HepG2 (cell line): ENCODE measurements at regions not wholly inside any gene's neighbourhood (a gene's known extent, or its start where the extent isn't known, plus 50 kb on each side); places are given as distances from the start of the nearest gene placed in this dataset.

Experiments
- ATAC-seq: fragments of 200-7000 bp; cut with Tn5 transposase; 3 replicates; pipeline ENCODE4 v1.9.1; 2020; ENCODE audit warnings: mild to moderate bottlenecking, moderate library complexity
- BruUV-seq: library from RNA; stranded (reverse); fragments of 400-500 nt; replicated peaks from 2 replicates; lab custom pipeline; 2021; lab: Mats Ljungman, UMichigan
- CTCF ChIA-PET: fragments of 300-600 bp; formaldehyde crosslinking; extraction: SDS; loops from one replicate; lab custom pipeline; 2021; ENCODE audit warnings: low total read pairs, inconsistent platforms, low intra/inter-chr PET ratio; lab: Yijun Ruan, JAX
- POLR2A ChIA-PET: fragments of 350-600 bp; sonication (Branson Sonifier 250); formaldehyde crosslinking; loops from one replicate; lab custom pipeline; 2020; ENCODE audit warnings: antibody characterized with exemption, inconsistent platforms; lab: Yijun Ruan, JAX
- DNase-seq: peaks from one replicate; pipeline ENCODE4 v3.0.0-alpha.2; 2015; ENCODE audit warnings: low spot score
- FAIRE-seq: peaks from 3 replicates; lab custom pipeline; 2011; peaks lifted over from hg19 to GRCh38; lab: Jason Lieb, UNC
- H2AFZ ChIP-seq: one replicate; pipeline ENCODE4 v1.6.1; 2011; ENCODE audit warnings: low read length, inconsistent platforms
- H3K27ac ChIP-seq: fragments of 300-600 bp; 3 replicates; pipeline ENCODE4 v1.8.0; 2011; ENCODE audit warnings: mixed run types, mild to moderate bottlenecking, mixed read lengths, low read length, inconsistent platforms; ENCODE audit not compliant: insufficient read depth; ENCODE audit errors: extremely low read length
- H3K27me3 ChIP-seq, 2 experiments: fragments of 200-600 bp in 1 of 2; 2 replicates in 1 of 2; 3 replicates in 1 of 2; pipeline versions ENCODE4 v1.6.0 to v1.8.0; 2011; ENCODE audit warnings: low read length in 2 of 2, mild to moderate bottlenecking in 2 of 2, moderate library complexity in 2 of 2, inconsistent platforms in 1 of 2; ENCODE audit not compliant: insufficient read depth in 2 of 2, control insufficient read depth in 1 of 2
- H3K36me3 ChIP-seq, 2 experiments: fragments of 200-600 bp in 1 of 2; replicated peaks in 1 of 2; 2 replicates in 1 of 2; 3 replicates in 1 of 2; pipeline versions ENCODE4 v1.5.1 to v1.8.0; 2011; ENCODE audit warnings: low read length in 2 of 2, inconsistent platforms in 1 of 2; ENCODE audit not compliant: insufficient read depth in 2 of 2, control insufficient read depth in 1 of 2
- H3K4me1 ChIP-seq: 2 replicates; pipeline ENCODE4 v1.5.1; 2012; ENCODE audit warnings: low read length, inconsistent platforms; ENCODE audit not compliant: insufficient read depth
- H3K4me2 ChIP-seq: 2 replicates; pipeline ENCODE4 v1.6.0; 2011; ENCODE audit warnings: low read depth, low read length, inconsistent platforms
- H3K4me3 ChIP-seq, 3 experiments: fragments of 200-600 bp in 1 of 3; sonication (generic), shearing (Covaris generic) in 1 of 3; replicated peaks in 1 of 3; 2 replicates each; pipeline ENCODE4 v1.5.1; 2011 to 2016; ENCODE audit warnings: low read length in 3 of 3, inconsistent platforms in 2 of 3, low read depth in 2 of 3, mild to moderate bottlenecking in 2 of 3, control low read depth in 1 of 3, mixed read lengths in 1 of 3; ENCODE audit not compliant: insufficient read depth in 1 of 3
- H3K79me2 ChIP-seq: one replicate; pipeline ENCODE4 v1.6.1; 2011; ENCODE audit warnings: low read length, inconsistent platforms; ENCODE audit not compliant: insufficient read depth
- H3K9ac ChIP-seq: 2 replicates; pipeline ENCODE4 v1.6.0; 2011; ENCODE audit warnings: mild to moderate bottlenecking, low read depth, low read length, inconsistent platforms; ENCODE audit not compliant: insufficient read depth
- H3K9me3 ChIP-seq: 2 replicates; pipeline ENCODE4 v1.5.1; 2012; ENCODE audit warnings: mild to moderate bottlenecking, low read length
- H4K20me1 ChIP-seq: 2 replicates; pipeline ENCODE4 v1.6.0; 2011; ENCODE audit warnings: inconsistent platforms, mild to moderate bottlenecking, low read length, moderate library complexity; ENCODE audit not compliant: insufficient read depth
- AHR ChIP-seq: IDR thresholded peaks from 2 replicates; pipeline ENCODE4 v1.6.1; 2018; ENCODE audit warnings: missing genetic modification reagents, missing compliant biosample characterization
- BHLHE40 ChIP-seq: IDR thresholded peaks from 2 replicates; pipeline ENCODE4 v1.6.1; 2011; ENCODE audit warnings: low read length, improper control_type of control experiment
- CBX1 ChIP-seq: IDR thresholded peaks from one replicate; pipeline ENCODE4 v1.6.1; 2016; ENCODE audit warnings: antibody characterized with exemption, low read depth
- CTCF ChIP-seq: sonication (generic); formaldehyde crosslinking; IDR thresholded peaks from 2 replicates; pipeline ENCODE4 v1.5.0; 2020; ENCODE audit warnings: mild to moderate bottlenecking, missing genetic modification reagents, moderate library complexity
- FLYWCH1 ChIP-seq: sonication (generic); formaldehyde crosslinking; IDR thresholded peaks from 2 replicates; pipeline ENCODE4 v1.8.1; 2023; ENCODE audit warnings: mild to moderate bottlenecking, missing genetic modification reagents
- GABPB1 ChIP-seq: IDR thresholded peaks from 2 replicates; pipeline ENCODE4 v1.6.1; 2016; ENCODE audit warnings: mild to moderate bottlenecking, missing genetic modification reagents, moderate library complexity, missing compliant biosample characterization
- KAT8 ChIP-seq: IDR thresholded peaks from 2 replicates; pipeline ENCODE4 v1.6.1; 2016; ENCODE audit warnings: missing genetic modification reagents, missing compliant biosample characterization
- MAZ ChIP-seq, 2 experiments: sonication (generic) in 1 of 2; formaldehyde crosslinking in 1 of 2; IDR thresholded peaks; 2 replicates each; pipeline versions ENCODE4 v1.5.0 to v1.6.1; 2012 to 2020; ENCODE audit warnings: low read depth in 2 of 2, mild to moderate bottlenecking in 2 of 2, borderline replicate concordance in 1 of 2, improper control_type of control experiment in 1 of 2, low read length in 1 of 2, missing genetic modification reagents in 1 of 2, moderate library complexity in 1 of 2
- MYPOP ChIP-seq: sonication (generic); formaldehyde crosslinking; IDR thresholded peaks from 2 replicates; pipeline ENCODE4 v1.8.1; 2023; ENCODE audit warnings: mild to moderate bottlenecking, moderate library complexity, missing genetic modification reagents
- POGZ ChIP-seq: sonication (generic); formaldehyde crosslinking; IDR thresholded peaks from 2 replicates; pipeline ENCODE4 v1.4.0; 2020; ENCODE audit warnings: mild to moderate bottlenecking, missing genetic modification reagents
- STAG1 ChIP-seq: sonication (generic); formaldehyde crosslinking; IDR thresholded peaks from 2 replicates; pipeline ENCODE4 v1.4.0; 2020; ENCODE audit warnings: missing genetic modification reagents
- TFDP1 ChIP-seq: IDR thresholded peaks from 2 replicates; pipeline ENCODE4 v1.6.1; 2016; ENCODE audit warnings: missing compliant biosample characterization, missing genetic modification reagents, borderline replicate concordance
- ZNF552 ChIP-seq: sonication (generic); formaldehyde crosslinking; IDR thresholded peaks from 2 replicates; pipeline ENCODE4 v1.9.0; 2022; ENCODE audit warnings: missing genetic modification reagents, mild to moderate bottlenecking, borderline replicate concordance
- ZNF572 ChIP-seq: sonication (generic); formaldehyde crosslinking; IDR thresholded peaks from 2 replicates; pipeline ENCODE4 v1.5.1; 2020; ENCODE audit warnings: mild to moderate bottlenecking, missing genetic modification reagents
- ZNF574 ChIP-seq: sonication (generic); formaldehyde crosslinking; IDR thresholded peaks from 2 replicates; pipeline ENCODE4 v1.4.0; 2020; ENCODE audit warnings: missing genetic modification reagents
- ZNF605 ChIP-seq: sonication (generic); formaldehyde crosslinking; IDR thresholded peaks from 2 replicates; pipeline ENCODE4 v1.8.0; 2022; ENCODE audit warnings: mild to moderate bottlenecking, missing genetic modification reagents
- ZNF704 ChIP-seq: sonication (generic); formaldehyde crosslinking; IDR thresholded peaks from 2 replicates; pipeline ENCODE4 v1.8.1; 2023; ENCODE audit warnings: mild to moderate bottlenecking, inconsistent platforms, moderate library complexity, missing genetic modification reagents, borderline replicate concordance
- WGBS: methylation state at CpG from one replicate; pipeline ENCODE4 v1.1.6; 2017; ENCODE audit warnings: low lambda C conversion rate; 5-methylcytosine and 5-hydroxymethylcytosine counted together
- in situ Hi-C: cut with HindIII; loops from 2 replicates; pipeline ENCODE4 v1.10.0; 2017; ENCODE audit warnings: low pct_unique_long_range_greater_than_20kb; ENCODE audit not compliant: extremely low pct_ligation_motif_present
- intact Hi-C: fragments of 100-400 bp; cut with micrococcal nuclease; formaldehyde crosslinking; loops from one replicate; pipeline ENCODE4 v1.10.0; 2022; ENCODE audit not compliant: unreplicated experiment

- Histone ChIP-seq H3K4me3 (peak overlapping the region; percentile 7 to 62 (median 40); a peak in 5 of 6 replicates), H3K79me2 (no peaks in the 10 kb centered on the region), H4K20me1 (no peaks in the 10 kb centered on the region), H3K36me3 (no peaks in the 10 kb centered on the region), H3K4me2 (peak overlapping the region; percentile 66), H3K9ac (no peak overlapping the region), H3K27ac (no peak overlapping the region), H2AFZ (no peak overlapping the region), H3K9me3 (no peaks in the 10 kb centered on the region), H3K27me3 (peaks cover 2 to 8% of the 10 kb centered on the region in 2 experiments; a peak in 2 of 5 replicates), H3K4me1 (no peaks in the 10 kb centered on the region)
- BruUV-seq, result no TSS peak
- ATAC-seq (peak; percentile 97), DNase-seq (no peak), FAIRE-seq (no peak)
- in situ Hi-C loops, result no loop called here
- POLR2A ChIA-PET, result no interaction called here
- intact Hi-C loops, result no loop called here
- WGBS, result 54% methylated on average over 16 of the region's 34 CpGs
- CTCF ChIA-PET, result no interaction called here
- TF ChIP-seq ZNF574 (CRISPR knock-in tag) (peak; percentile 97), MAZ (IDR thresholded peaks at IDR 0.05; ENCODE audit: borderline replicate concordance, low read depth, low read length) (peak; percentile 33; the same call in 1 of the 2 replicates), MAZ (CRISPR knock-in tag; IDR thresholded peaks at IDR 0.05; ENCODE audit: low read depth) (no peak), FLYWCH1 (CRISPR knock-in tag) (no peak), AHR (CRISPR knock-in tag) (no peak), STAG1 (CRISPR knock-in tag) (0 out of 2 replicates have a peak, but pooled peaks have one; percentile 10), POGZ (CRISPR knock-in tag) (peak; percentile 51; the same call in 1 of the 2 replicates), KAT8 (CRISPR knock-in tag) (0 out of 2 replicates have a peak, but pooled peaks have one; percentile 14), ZNF552 (CRISPR knock-in tag) (no peak), TFDP1 (CRISPR knock-in tag) (peak; percentile 58; the same call in 1 of the 2 replicates), ZNF605 (no peak), GABPB1 (CRISPR knock-in tag) (peak; percentile 59; the same call in 1 of the 2 replicates), ZNF572 (CRISPR knock-in tag) (no peak), ZNF704 (CRISPR knock-in tag) (no peak), BHLHE40 (no peak), CBX1 (peak; percentile 36), CTCF (CRISPR knock-in tag) (peak; percentile 62), MYPOP (CRISPR knock-in tag) (no peak)
Observed at GRCh38 chr11:122556605-122557004, 98.9 kb upstream of the UBASH3B start.
